B cell (primary cell): ENCODE measurements at regions not wholly inside any gene's neighbourhood (a gene's known extent, or its start where the extent isn't known, plus 50 kb on each side); places are given as distances from the start of the nearest gene placed in this dataset.

Experiments used
- ATAC-seq: fragments of 200-7000 bp; cut with Tn5 transposase; one replicate; pipeline ENCODE4 v1.10.0; 2021; ENCODE audit warnings: low read depth, mild to moderate bottlenecking, moderate number of reproducible peaks, moderate library complexity
- CTCF ChIA-PET: fragments of 350-600 bp; sonication (Branson Sonifier 250); formaldehyde crosslinking; loops from one replicate; lab custom pipeline; 2021; ENCODE audit warnings: antibody characterized with exemption, inconsistent platforms; lab: Charles Lee
- POLR2A ChIA-PET: fragments of 350-600 bp; sonication (Branson Sonifier 250); formaldehyde crosslinking; loops from one replicate; lab custom pipeline; 2021; ENCODE audit warnings: antibody characterized with exemption; lab: Charles Lee
- DNase-seq: peaks from one replicate; pipeline ENCODE4 v3.0.0; 2013
- H2AFZ ChIP-seq: 2 replicates; pipeline ENCODE4 v1.6.1; 2012; ENCODE audit warnings: mild to moderate bottlenecking, low read depth, low read length; ENCODE audit not compliant: insufficient read depth, poor library complexity, severe bottlenecking
- H3K27ac ChIP-seq, 2 donors: 1 replicate in 1 of 2; 2 replicates in 1 of 2; pipeline ENCODE4 v1.5.1; 2012 to 2013; ENCODE audit warnings: low read length in 2 of 2, mild to moderate bottlenecking in 2 of 2, moderate library complexity in 1 of 2
- H3K27me3 ChIP-seq, 4 experiments: fragments of 200-600 bp in 1 of 4; sonication (generic) in 1 of 4; replicated peaks in 1 of 4; 1 replicate in 2 of 4; 2 replicates in 2 of 4; pipeline versions ENCODE4 v1.6.1 to v1.7.0; 2013 to 2016; ENCODE audit warnings: low read length in 3 of 4, mild to moderate bottlenecking in 2 of 4, mixed read lengths in 1 of 4, moderate library complexity in 1 of 4; ENCODE audit not compliant: insufficient read depth in 4 of 4, control insufficient read depth in 3 of 4; ENCODE audit errors: control extremely low read depth in 1 of 4
- H3K36me3 ChIP-seq, 2 experiments: replicated peaks in 1 of 2; 1 replicate in 1 of 2; 2 replicates in 1 of 2; pipeline versions ENCODE4 v1.6.1 to v1.7.1; 2013; ENCODE audit warnings: low read length in 1 of 2; ENCODE audit not compliant: insufficient read depth in 2 of 2, control insufficient read depth in 1 of 2; ENCODE audit errors: control extremely low read depth in 1 of 2, extremely low read depth in 1 of 2
- H3K4me1 ChIP-seq, 2 donors: fragments of 200-600 bp in 1 of 2; sonication (generic) in 1 of 2; 1 replicate in 1 of 2; 2 replicates in 1 of 2; pipeline versions ENCODE4 v1.5.1 to v1.6.1; 2013 to 2017; ENCODE audit warnings: low read length in 2 of 2; ENCODE audit not compliant: control insufficient read depth in 2 of 2, insufficient read depth in 2 of 2
- H3K4me2 ChIP-seq: replicated peaks from 2 replicates; pipeline ENCODE3; 2012; ENCODE audit warnings: mild to moderate bottlenecking, low read depth, low read length; ENCODE audit not compliant: poor library complexity, severe bottlenecking
- H3K4me3 ChIP-seq, 5 experiments: fragments of 200-600 bp in 1 of 5; sonication (generic) in 1 of 5; 1 replicate in 3 of 5; 2 replicates in 2 of 5; pipeline versions ENCODE4 v1.5.1 to v1.7.0; 2011 to 2016; ENCODE audit warnings: low read length in 4 of 5, mild to moderate bottlenecking in 4 of 5, low read depth in 2 of 5, control low read depth in 1 of 5, moderate library complexity in 1 of 5; ENCODE audit not compliant: insufficient read depth in 1 of 5; ENCODE audit errors: control extremely low read depth in 1 of 5, extremely low read depth in 1 of 5
- H3K79me2 ChIP-seq: fragments of 200-600 bp; sonication (generic); one replicate; pipeline ENCODE4 v1.6.0; 2016; ENCODE audit warnings: low read length; ENCODE audit not compliant: control insufficient read depth, insufficient read depth
- H3K9ac ChIP-seq: fragments of 200-600 bp; sonication (generic); 2 replicates; pipeline ENCODE4 v1.6.1; 2017; ENCODE audit warnings: mild to moderate bottlenecking, low read length, moderate library complexity
- H3K9me3 ChIP-seq, 3 donors: one replicate each; pipeline versions ENCODE4 v1.6.1 to v1.7.1; 2013; ENCODE audit warnings: low read length in 2 of 3; ENCODE audit not compliant: control insufficient read depth in 2 of 3, insufficient read depth in 1 of 3; ENCODE audit errors: control extremely low read depth in 1 of 3
- H4K20me1 ChIP-seq: 2 replicates; pipeline ENCODE4 v1.6.0; 2012; ENCODE audit warnings: mild to moderate bottlenecking, low read length; ENCODE audit not compliant: insufficient read depth, control insufficient read depth, poor library complexity, severe bottlenecking
- H3K27ac Mint-ChIP-seq: one replicate; pipeline ENCODE4 v1.8.0; 2021; ENCODE audit warnings: mixed read lengths
- H3K27me3 Mint-ChIP-seq: one replicate; pipeline ENCODE4 v1.8.0; 2021; ENCODE audit warnings: mixed read lengths
- H3K4me1 Mint-ChIP-seq: one replicate; pipeline ENCODE4 v1.8.0; 2021; ENCODE audit warnings: mixed read lengths
- H3K4me3 Mint-ChIP-seq: one replicate; pipeline ENCODE4 v1.8.0; 2021; ENCODE audit warnings: mixed read lengths
- H3K9me3 Mint-ChIP-seq: one replicate; pipeline ENCODE4 v1.8.0; 2022; ENCODE audit warnings: mixed read lengths; ENCODE audit not compliant: insufficient read depth
- EZH2 ChIP-seq: IDR thresholded peaks from 2 replicates; pipeline ENCODE4 v1.6.1; 2012; ENCODE audit warnings: borderline replicate concordance, low read depth, mild to moderate bottlenecking, moderate library complexity, low read length; ENCODE audit not compliant: insufficient read depth, poor library complexity, severe bottlenecking
- WGBS: methylation state at CpG from one replicate; pipeline ENCODE4 v1.1.5; 2013; ENCODE audit warnings: missing lambda C conversion rate; ENCODE audit not compliant: insufficient coverage; 5-methylcytosine and 5-hydroxymethylcytosine counted together
- intact Hi-C: fragments of 100-400 bp; cut with micrococcal nuclease; formaldehyde crosslinking; loops from one replicate; pipeline ENCODE4 v1.10.0; 2022
- TF ChIP-seq, protein P1 (sequence below): fragments of 200-600 bp; IDR thresholded peaks from one replicate; pipeline ENCODE4 v1.8.0; 2022; ENCODE audit warnings: antibody characterized with exemption, mild to moderate bottlenecking

DNA sequence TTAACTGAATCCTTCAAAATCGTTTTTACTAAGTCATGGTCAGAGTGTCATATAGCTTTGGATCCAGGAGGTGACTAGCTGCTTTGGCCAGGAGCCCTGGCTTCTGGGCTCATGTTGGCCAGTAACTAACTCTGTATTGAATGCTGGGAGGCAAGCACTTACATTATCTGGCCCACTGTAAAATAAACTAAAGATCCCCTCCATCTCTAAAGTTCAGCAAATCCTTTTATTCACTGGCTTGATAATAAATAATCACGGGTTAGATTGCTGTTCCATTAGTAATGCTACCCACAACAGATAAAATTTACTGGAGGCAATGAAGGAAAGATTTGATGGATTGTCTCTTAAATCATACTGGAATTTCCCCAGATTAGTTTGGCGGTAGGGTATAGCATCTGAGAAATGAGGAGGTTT, 382.2 kb upstream of the TLE4 start:
- H3K4me1 ChIP-seq = no peaks in the 10 kb centered on the region
- no peak overlapping the region for H3K27ac Mint-ChIP-seq
- intact Hi-C loops = no loop called here
- H3K9ac ChIP-seq = no peak overlapping the region
- TF ChIP-seq, protein P1, sequence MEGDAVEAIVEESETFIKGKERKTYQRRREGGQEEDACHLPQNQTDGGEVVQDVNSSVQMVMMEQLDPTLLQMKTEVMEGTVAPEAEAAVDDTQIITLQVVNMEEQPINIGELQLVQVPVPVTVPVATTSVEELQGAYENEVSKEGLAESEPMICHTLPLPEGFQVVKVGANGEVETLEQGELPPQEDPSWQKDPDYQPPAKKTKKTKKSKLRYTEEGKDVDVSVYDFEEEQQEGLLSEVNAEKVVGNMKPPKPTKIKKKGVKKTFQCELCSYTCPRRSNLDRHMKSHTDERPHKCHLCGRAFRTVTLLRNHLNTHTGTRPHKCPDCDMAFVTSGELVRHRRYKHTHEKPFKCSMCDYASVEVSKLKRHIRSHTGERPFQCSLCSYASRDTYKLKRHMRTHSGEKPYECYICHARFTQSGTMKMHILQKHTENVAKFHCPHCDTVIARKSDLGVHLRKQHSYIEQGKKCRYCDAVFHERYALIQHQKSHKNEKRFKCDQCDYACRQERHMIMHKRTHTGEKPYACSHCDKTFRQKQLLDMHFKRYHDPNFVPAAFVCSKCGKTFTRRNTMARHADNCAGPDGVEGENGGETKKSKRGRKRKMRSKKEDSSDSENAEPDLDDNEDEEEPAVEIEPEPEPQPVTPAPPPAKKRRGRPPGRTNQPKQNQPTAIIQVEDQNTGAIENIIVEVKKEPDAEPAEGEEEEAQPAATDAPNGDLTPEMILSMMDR = no peak
- no peak for TF ChIP-seq EZH2
- CTCF ChIA-PET = no interaction called here
- WGBS = no CpG with 5 or more reads among the region's 3 CpGs
- H3K9me3 ChIP-seq = no peaks in the 10 kb centered on the region
- H3K4me2 ChIP-seq = no peak overlapping the region
- POLR2A ChIA-PET = no interaction called here
- no peaks in the 10 kb centered on the region for H3K79me2 ChIP-seq
- ATAC-seq (no peak), DNase-seq (no peak)
- H3K27me3 Mint-ChIP-seq = peaks cover 6% of the 10 kb centered on the region
- H3K27me3 ChIP-seq = no peaks in the 10 kb centered on the region
- no peaks in the 10 kb centered on the region for H3K36me3 ChIP-seq
- no peak overlapping the region for H3K27ac ChIP-seq
- no peak overlapping the region for H3K4me3 ChIP-seq
- no peaks in the 10 kb centered on the region for H3K9me3 Mint-ChIP-seq
- no peak overlapping the region for H3K4me3 Mint-ChIP-seq
- no peaks in the 10 kb centered on the region for H4K20me1 ChIP-seq
- H3K4me1 Mint-ChIP-seq = no peaks in the 10 kb centered on the region
- no peak overlapping the region for H2AFZ ChIP-seq

DNA sequence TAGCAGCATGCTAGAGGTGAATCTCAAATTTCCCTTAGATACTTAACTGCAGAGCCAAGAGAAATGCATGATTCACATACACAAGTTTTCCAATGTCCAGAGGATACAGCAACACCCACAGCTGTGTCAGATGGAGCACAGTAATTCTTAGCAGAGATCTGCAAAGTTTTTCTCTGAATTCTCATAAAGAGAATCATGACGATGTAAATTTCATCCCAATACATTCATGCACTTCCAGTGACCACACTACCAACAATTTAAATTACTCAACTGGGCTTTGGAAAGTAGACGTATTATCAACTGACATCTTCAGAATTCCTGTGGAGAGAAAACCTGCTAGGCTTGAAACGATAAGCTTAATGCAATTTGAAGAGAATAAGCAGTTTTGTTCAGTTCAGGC, 378.8 kb upstream of the TLE4 start:
- ATAC-seq (no peak), DNase-seq (no peak)
- H2AFZ ChIP-seq = no peak overlapping the region
- no peak overlapping the region for H3K4me3 ChIP-seq
- no peak overlapping the region for H3K27ac ChIP-seq
- H3K79me2 ChIP-seq = no peaks in the 10 kb centered on the region
- no peaks in the 10 kb centered on the region for H3K4me1 Mint-ChIP-seq
- WGBS = 100% methylated on average over 1 of the region's 3 CpGs
- H3K9me3 Mint-ChIP-seq = no peaks in the 10 kb centered on the region
- H3K27me3 Mint-ChIP-seq = peaks cover 3% of the 10 kb centered on the region
- no peaks in the 10 kb centered on the region for H4K20me1 ChIP-seq
- H3K4me2 ChIP-seq = no peak overlapping the region
- no peak for TF ChIP-seq EZH2
- TF ChIP-seq, protein P1 = no peak
- POLR2A ChIA-PET = no interaction called here
- no peak overlapping the region for H3K9ac ChIP-seq
- no peaks in the 10 kb centered on the region for H3K27me3 ChIP-seq
- intact Hi-C loops = no loop called here
- H3K27ac Mint-ChIP-seq = no peak overlapping the region
- H3K4me1 ChIP-seq = no peaks in the 10 kb centered on the region
- no peak overlapping the region for H3K4me3 Mint-ChIP-seq
- H3K36me3 ChIP-seq = no peaks in the 10 kb centered on the region
- no peaks in the 10 kb centered on the region for H3K9me3 ChIP-seq
- CTCF ChIA-PET = no interaction called here
